GM23338 (cell line): ENCODE measurements at regions not wholly inside any gene's neighbourhood (a gene's known extent, or its start where the extent isn't known, plus 50 kb on each side); places are given as distances from the start of the nearest gene placed in this dataset.

Source experiments
- CREB1 ChIP-seq: fragments of 250-450 bp; sonication (Bioruptor Pico); IDR thresholded peaks from 2 replicates; pipeline ENCODE4 v1.5.0; 2020; ENCODE audit warnings: low read depth, mild to moderate bottlenecking, moderate library complexity
- CTCF ChIP-seq, 2 experiments: fragments of 200-600 bp in 1 of 2; sonication (generic) in 1 of 2; conservative IDR thresholded peaks; 2 replicates each; pipeline versions ENCODE4 v1.5.1 to v1.6.1; 2016 to 2017; ENCODE audit warnings: antibody characterized with exemption in 2 of 2, low read depth in 2 of 2, mild to moderate bottlenecking in 2 of 2, moderate library complexity in 1 of 2
- ETS1 ChIP-seq: IDR thresholded peaks from 2 replicates; pipeline ENCODE4 v1.6.1; 2016; ENCODE audit warnings: antibody characterized with exemption
- EZH2 ChIP-seq: fragments of 200-600 bp; sonication (generic); IDR thresholded peaks from one replicate; pipeline ENCODE4 v1.8.0; 2017; ENCODE audit warnings: antibody characterized with exemption, mild to moderate bottlenecking, low read depth; ENCODE audit not compliant: unreplicated experiment
- EZH2phosphoT487 ChIP-seq: fragments of 200-600 bp; sonication (generic); IDR thresholded peaks from one replicate; pipeline ENCODE4 v1.8.1; 2018; ENCODE audit warnings: antibody characterized with exemption; ENCODE audit not compliant: unreplicated experiment
- JUNB ChIP-seq: IDR thresholded peaks from one replicate; pipeline ENCODE4 v1.6.1; 2016; ENCODE audit warnings: antibody characterized with exemption; ENCODE audit not compliant: unreplicated experiment
- NANOG ChIP-seq: IDR thresholded peaks from 2 replicates; pipeline ENCODE4 v1.6.1; 2016; ENCODE audit warnings: antibody characterized with exemption, borderline replicate concordance
- POLR2AphosphoS5 ChIP-seq: IDR thresholded peaks from 2 replicates; pipeline ENCODE4 v1.6.1; 2016; ENCODE audit warnings: antibody characterized with exemption, low read depth
- ZNF114 ChIP-seq: fragments of 250-450 bp; sonication (Bioruptor Pico); IDR thresholded peaks from 2 replicates; pipeline ENCODE4 v1.5.0; 2020; ENCODE audit warnings: mild to moderate bottlenecking, moderate library complexity
- TF ChIP-seq, protein P1 (sequence below): IDR thresholded peaks from one replicate; pipeline ENCODE4 v1.6.1; 2018; ENCODE audit warnings: antibody characterized with exemption; ENCODE audit not compliant: unreplicated experiment

- TF ChIP-seq ETS1: no peak
- no peak for TF ChIP-seq CTCF (conservative IDR thresholded peaks at IDR 0.05; ENCODE audit: low read depth in 2 of 2)
- TF ChIP-seq POLR2AphosphoS5: no peak
- TF ChIP-seq, protein P1, sequence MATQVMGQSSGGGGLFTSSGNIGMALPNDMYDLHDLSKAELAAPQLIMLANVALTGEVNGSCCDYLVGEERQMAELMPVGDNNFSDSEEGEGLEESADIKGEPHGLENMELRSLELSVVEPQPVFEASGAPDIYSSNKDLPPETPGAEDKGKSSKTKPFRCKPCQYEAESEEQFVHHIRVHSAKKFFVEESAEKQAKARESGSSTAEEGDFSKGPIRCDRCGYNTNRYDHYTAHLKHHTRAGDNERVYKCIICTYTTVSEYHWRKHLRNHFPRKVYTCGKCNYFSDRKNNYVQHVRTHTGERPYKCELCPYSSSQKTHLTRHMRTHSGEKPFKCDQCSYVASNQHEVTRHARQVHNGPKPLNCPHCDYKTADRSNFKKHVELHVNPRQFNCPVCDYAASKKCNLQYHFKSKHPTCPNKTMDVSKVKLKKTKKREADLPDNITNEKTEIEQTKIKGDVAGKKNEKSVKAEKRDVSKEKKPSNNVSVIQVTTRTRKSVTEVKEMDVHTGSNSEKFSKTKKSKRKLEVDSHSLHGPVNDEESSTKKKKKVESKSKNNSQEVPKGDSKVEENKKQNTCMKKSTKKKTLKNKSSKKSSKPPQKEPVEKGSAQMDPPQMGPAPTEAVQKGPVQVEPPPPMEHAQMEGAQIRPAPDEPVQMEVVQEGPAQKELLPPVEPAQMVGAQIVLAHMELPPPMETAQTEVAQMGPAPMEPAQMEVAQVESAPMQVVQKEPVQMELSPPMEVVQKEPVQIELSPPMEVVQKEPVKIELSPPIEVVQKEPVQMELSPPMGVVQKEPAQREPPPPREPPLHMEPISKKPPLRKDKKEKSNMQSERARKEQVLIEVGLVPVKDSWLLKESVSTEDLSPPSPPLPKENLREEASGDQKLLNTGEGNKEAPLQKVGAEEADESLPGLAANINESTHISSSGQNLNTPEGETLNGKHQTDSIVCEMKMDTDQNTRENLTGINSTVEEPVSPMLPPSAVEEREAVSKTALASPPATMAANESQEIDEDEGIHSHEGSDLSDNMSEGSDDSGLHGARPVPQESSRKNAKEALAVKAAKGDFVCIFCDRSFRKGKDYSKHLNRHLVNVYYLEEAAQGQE: no peak
- TF ChIP-seq JUNB: no peak
- TF ChIP-seq EZH2: no peak
- TF ChIP-seq CREB1 (CRISPR knock-in tag): no peak
- no peak for TF ChIP-seq EZH2phosphoT487
- no peak for TF ChIP-seq NANOG
- TF ChIP-seq ZNF114: no peak
Observed at GRCh38 chr17:33904476-33904875, 350.6 kb upstream of the CCL2 start.
